Stimulated activated CD4-positive, alpha-beta T cell treated with anti-CD3 and anti-CD28 coated beads, Interleukin-2, amount 100 ng/mL, for 24 hours (primary cell): ENCODE measurements at regions not wholly inside any gene's neighbourhood (a gene's known extent, or its start where the extent isn't known, plus 50 kb on each side); places are given as distances from the start of the nearest gene placed in this dataset.

Source experiments
- DNase-seq, 2 donors: peaks; one replicate each; pipeline ENCODE4 v3.0.0-alpha.2; 2020

DNA sequence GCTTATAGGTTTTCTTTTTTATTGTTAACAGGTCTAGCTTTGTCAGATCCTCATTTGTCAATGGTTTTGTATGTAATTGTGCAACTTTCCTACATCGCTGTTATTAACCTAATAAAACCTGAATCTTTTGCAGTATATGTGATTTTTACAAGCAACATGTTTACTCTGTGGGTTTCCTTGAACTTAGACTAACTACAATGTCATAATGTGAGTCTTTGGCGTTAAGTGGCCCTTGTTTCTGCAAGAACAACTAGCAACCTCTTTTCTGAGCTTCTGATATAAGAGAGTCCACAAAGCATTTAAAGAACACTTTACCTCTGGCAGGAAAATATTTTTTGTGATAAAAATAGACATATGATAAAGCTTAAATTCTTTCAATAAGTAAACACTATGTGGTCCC lies 230.3 kb upstream of the CFAP20DC start:
- DNase-seq: no peak

DNA sequence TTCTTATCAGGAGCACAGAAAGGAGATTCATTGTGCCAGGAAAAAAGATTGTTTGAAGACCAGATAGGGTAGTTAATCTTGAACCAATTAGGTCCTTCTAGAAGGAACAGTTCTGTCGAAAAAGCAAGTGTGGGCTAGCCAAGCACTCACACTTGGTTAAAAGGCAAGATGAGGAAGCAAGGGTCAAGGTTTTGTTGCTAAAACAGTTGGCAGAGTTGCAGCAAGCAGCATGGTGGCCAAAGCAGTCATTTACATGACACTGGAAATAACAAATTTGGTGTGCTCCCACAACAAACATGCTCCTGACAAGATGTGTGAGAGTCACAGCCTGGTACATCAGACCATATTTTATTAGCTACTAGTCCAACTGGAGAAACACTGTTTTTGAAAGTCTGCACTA lies 228.0 kb upstream of the CFAP20DC start:
- no peak for DNase-seq

DNA sequence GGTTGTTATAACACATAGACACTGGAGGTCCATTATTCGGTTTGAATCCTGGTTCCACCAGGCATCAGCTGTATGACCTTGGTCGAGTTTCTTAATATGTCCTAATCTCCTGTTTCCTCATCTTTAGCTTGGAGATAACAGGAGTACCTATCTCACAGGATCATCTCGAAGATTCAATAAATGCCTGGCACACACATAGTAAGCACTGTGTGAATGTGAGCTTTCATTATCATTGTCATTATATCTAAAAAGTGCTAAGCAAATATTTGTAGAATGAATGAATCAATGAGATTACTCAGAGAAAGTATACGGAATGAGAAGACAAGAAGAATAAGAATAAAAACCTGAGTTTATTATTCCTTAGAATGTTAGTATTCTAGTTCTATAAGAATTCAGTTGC lies 227.4 kb upstream of the CFAP20DC start:
- no peak for DNase-seq

DNA sequence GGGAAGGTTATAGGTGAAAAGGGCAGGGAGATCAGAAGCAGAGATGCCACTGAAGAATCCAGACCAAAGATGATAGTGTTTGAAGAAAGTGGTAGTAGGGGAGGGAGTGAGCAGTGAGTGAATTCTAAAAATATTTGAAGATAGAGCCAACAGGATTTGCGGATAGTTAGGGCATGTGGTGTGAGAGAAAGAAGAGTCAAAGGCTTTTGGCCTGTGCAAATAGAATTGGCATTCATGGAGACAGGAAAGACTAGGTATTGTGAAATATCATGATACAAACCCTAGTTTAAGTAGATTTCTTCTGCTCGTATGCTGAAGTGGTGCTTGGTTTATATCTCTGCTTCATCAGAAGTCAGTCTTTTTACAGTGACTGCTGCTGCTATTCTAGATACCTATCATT lies 224.2 kb upstream of the CFAP20DC start:
- no peak for DNase-seq

DNA sequence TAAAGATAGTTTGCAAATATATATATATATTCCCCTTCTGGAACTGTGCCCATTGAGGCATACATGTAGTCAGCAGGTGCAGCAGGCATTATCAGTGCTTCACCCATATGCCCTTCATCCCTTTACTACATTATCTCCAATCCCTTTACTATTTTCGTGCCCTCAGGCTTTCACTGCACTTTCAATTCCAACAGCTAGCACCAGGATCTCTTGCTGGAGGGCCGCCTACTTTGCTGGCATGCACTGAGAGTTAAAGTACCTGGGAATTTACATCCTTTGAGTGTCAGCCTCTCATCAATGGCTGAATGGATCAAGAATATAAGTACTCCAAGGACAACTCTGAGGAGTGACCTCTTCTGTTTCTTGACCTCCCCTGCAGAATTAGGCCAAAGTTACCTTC lies 222.1 kb upstream of the CFAP20DC start:
- no peak for DNase-seq

DNA sequence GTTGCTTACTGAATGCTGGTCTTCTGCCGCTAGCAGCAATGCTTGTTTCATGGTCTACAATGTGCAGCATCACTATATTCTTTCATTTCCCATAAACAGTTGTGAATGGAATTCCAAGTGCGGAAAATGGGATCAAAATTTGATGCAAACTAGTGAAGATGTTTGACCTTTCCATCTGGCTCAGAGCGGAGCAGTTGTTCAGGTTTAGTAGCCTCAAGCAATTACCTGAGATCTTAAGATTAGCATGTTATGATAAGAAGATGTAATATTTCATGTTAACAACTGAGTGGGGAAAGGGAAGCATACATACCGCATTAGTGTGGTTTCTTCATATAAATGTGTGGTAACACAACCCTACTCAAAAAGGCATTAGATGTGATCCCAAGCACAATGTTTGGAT lies 221.1 kb upstream of the CFAP20DC start:
- no peak for DNase-seq

DNA sequence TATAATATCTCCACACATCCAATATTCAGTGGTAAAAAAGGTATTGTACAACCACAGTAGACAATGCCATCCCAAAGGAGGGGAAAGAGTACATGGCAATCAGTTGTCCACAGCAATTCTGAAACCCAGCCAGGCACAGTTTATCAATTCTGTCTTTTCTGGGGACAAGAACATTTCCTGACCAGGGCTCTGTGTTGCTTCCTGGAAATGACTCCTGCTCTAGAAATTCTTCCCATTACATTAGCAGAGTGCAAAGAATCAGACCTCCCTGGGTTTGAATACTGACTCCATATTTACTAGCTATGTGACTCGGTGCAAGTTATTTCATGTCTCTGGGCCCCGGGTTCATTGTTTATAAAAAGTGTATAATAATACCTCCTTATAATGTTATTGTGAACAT lies 220.4 kb upstream of the CFAP20DC start:
- DNase-seq: no peak

DNA sequence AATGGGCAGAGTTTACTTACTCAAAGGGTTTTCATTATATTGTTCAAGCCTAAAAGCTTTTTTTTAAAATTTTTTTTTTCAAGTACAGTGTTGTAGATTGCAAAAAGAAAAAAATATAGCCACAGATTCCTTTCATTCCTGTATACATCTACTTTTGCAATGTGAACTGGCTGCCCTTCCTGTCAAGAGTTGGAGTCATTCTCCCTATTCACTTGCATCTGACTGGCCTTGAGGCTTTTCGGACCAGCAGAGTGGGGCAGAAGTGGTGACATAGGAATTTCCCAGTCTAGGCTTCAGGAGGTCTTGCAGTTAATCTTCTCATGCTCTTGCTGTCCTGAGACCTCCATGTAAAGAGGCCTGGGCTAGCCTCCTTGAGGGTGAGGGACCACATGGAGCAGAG lies 218.3 kb upstream of the CFAP20DC start:
- DNase-seq: no peak

DNA sequence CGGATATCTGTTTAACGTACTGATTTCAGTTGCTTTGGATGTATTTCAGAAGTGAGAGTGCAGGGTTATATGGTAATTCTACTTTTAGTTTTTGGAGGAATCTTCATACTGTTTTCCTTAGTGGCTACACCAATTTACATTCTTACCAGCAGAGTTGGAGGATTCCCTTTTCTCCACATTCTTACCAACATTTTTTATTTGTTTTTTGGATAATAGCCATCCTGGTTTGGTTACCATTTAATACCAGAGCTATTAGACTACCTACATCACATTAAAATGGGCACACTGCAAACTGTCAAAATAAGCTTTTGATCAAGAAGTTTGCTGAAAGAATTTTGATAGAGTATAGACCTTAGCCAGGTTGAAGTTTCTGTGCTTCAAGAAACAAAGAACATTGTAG lies 217.2 kb upstream of the CFAP20DC start:
- DNase-seq: no peak

DNA sequence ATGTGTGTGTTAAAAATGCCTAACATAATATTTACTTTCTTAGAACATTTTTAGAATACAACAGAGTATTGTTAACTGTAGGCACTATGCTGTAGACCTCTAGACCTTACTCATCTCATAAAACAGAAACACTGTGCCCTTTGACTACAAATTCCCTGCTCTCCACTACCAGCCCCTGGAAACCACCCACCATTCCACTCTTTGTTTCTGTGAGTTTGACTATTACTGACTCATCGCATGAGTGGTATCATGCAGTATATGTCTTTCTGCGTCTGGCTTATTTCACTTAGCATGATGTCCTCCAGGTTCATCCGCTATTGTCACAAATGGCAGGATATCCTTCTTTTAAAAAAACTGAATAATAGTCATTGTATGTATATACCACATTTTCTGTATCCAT lies 216.7 kb upstream of the CFAP20DC start:
- no peak for DNase-seq

DNA sequence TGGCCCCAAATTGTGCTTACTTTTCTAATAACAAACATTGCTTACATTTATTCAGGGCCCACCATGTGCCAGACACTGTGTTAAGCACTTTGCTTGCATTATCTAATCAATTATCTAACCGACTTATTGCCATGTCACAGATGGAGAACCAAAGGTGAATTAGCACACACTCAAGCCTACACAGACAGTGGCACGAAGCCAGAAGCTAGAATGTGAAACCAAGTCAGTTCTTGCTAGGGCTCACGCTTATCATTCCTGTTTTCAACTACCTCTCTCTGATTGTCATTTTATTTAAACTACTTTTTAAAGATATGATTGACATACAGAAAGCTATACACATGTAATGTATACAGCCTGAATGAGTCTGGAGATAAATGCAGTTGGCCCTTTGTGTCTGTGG lies 215.7 kb upstream of the CFAP20DC start:
- DNase-seq: no peak

DNA sequence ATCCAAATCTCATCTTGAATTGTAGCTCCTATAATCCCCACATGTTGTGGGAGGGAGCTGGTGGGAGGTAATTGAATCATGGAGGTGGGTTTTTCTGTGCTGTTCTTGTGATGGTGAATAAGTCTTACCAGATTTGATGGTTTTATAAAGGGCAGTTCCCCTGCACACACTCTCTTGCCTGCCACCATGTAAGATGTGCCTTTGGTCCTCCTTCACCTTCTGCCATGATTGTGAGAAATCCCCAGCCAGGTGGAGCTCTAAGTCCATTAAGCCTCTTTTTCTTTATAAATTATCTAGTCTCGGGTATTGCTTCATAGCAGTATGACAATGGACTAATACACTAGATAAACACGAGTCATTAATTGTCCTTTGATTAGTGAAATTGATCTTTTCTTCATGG lies 214.5 kb upstream of the CFAP20DC start:
- DNase-seq: no peak

DNA sequence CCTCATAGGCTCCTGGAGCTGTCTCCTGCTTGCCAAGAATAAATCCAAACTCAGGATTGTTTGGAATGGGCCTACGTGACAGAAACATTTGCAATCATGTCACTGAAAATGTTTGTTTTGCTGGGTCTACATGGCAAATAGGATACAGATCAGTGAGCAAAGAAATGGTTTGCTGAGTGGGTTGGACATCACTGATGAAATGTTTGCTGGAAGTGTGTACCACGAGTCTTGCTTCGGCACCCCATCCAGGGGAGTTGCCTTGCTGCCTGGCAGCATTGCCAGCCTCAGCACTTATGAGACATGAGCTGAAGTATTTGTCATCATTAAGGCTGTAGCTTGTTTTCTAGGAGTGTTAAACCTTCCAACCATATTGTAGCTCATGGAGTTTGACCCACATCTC lies 213.3 kb upstream of the CFAP20DC start:
- no peak for DNase-seq

DNA sequence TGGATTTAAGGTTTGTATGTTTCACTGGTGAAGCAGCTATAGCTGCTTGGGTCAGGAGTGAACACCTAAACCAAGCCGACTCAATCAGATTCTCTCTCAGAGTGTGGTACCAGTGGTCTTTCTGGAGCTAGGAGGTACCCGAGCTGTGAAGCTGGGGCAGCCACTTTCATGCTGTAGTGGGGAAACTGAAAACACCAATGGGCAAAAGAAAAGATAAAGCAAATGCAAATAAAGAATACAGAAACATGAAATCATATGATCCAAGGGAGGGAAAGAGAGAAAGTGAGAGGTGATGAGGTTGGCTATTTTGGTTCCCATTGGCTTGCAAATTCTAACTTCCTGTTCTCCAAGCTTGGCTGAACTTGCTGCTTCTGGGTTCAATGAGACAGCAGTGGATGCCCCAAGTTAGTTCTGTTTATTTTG lies 212.3 kb upstream of the CFAP20DC start:
- DNase-seq: no peak

DNA sequence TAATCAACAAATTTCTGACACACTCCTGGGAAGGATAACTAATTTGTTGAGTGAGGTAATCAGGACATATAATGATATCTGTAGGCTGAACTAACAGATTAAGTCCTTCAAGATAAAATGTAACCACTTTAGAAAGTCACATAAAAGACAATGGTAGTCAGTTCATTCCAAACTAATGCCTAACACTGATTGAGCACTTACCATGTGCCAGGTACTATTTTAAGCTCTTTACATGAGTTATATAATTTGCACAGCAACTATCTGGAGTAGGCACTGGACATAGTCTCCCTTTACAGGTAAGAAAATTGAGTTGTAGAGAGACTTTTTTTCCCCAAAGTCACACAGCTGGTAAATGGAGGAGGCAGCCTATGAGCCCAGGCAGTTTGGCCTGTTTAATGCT lies 211.2 kb upstream of the CFAP20DC start:
- no peak for DNase-seq

DNA sequence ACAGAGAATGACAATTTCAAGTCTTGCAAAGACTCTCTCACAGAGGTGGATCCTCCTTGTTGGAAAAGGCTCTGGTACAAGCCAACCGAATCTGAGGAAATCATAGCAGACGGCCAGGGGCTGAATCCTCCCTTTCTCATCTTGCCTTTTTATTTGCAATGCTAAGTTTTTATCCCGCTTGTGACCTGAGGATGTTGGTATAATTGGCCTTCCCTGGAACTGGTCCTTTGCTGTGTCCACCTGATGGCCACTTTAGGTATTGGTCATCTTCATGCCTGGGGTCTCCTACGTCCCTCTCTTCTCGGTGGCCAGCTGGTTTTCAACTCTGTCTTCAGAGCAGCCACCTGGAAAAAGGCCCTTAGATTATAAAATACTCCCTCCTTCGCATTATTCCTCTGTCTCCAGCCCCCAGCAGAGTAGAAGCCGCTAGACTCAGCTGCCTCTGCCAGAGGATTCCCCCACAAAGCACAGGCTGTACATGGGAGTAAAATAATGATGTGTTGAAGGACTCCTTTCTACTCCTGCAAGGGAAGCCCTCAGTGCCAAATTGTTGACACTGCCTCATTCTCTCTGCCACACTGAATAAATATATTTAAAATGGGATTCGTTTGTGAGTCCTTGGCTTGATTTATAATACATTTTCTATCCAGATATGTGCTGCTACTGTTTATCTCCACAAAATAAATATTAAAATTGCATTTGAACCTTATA lies 208.9 kb upstream of the CFAP20DC start:
- DNase-seq: no peak

DNA sequence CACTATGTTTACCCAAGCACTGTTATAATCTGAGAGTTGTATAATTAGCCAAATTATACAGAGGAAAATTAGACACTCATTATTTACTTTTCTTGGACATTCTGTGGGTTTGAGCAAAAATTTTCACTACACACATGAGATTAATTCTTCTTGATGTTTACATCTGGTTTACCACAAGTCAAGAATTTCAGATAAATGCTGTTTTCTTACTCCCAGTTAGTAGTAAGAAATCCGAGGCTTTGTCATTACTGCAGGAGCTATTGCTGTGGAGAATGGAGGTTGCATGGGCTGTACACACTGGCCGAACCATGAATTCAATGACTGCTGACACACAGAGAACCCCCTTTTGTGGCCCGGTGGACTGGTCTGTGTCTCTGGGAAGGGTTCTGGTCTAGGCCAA lies 207.7 kb upstream of the CFAP20DC start:
- DNase-seq: no peak

DNA sequence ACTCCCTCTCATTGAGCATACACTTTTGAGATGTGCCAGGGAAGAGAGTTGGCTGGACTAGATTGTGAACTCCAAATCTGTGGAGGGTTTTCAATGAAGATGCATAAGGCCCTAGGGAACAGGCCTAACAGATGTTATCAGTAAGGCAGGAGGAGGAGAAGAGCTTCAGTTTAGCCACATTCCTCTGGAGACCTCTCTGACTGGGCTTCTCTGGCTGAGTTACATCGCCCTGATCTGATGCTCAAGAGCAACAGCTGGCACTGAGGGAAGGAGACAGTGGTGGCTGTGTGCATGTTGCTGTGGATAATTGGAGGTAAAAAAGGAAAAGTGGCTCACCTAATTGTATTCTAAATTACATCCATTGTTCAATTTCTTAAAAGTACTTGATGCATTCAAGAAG lies 206.4 kb upstream of the CFAP20DC start:
- DNase-seq: no peak

DNA sequence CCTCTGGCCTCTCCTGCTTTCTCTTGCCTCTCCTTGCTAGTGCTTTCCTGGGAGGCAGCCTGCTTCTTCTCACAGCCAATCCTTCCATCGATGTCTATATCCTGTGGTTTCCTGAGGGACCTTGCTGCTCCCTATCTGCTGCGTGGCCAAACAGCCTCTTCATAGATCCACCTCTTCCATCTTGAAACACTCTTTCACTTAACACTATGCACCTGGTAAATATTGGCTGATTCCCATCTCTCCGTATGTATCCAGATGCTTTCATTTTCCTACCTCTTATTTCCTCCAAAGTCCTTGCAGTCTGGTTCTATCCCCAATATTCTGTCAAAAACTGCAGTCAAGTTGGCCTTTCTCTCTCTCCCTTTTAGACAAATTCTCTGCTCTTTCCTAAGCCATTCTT lies 205.2 kb upstream of the CFAP20DC start:
- no peak for DNase-seq

DNA sequence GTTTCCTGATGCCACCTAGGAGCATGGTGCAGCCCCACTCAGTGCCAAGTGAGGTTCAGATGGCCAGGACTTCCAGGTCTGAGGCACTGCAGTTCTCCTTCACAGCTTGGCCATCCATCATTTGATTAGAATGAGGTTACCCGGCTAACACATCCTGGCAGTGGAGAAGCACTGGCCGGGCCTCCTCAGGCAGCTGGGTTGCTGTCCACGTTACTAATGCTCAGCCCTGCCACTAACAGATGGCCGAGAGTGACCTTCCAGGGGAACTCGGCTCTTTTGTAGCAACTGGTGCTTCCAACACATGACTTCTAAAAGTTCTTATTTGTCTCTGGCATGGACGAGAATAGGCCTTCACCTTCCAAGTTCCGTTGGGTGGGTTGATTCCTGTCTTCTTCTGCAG lies 204.6 kb upstream of the CFAP20DC start:
- DNase-seq: no peak

DNA sequence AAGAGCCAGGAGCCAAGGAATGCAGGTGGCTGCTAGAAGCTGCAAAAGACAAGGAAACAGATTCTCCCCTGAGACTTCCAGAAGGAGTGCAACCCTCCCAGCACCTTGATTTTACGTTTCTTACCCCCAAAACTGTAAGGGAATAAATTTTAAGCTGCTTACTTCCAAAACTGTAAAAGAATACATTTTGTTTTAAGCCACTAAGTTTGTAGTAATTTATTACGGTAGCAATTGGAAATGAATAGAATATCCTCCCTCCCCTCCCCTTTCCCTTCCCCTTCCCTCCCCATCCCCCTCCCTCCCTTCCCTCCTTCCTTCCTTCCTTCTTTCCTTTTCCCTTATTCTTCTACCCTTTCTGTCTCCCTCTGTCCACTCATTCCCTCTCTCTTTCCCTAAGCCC lies 203.7 kb upstream of the CFAP20DC start:
- no peak for DNase-seq

DNA sequence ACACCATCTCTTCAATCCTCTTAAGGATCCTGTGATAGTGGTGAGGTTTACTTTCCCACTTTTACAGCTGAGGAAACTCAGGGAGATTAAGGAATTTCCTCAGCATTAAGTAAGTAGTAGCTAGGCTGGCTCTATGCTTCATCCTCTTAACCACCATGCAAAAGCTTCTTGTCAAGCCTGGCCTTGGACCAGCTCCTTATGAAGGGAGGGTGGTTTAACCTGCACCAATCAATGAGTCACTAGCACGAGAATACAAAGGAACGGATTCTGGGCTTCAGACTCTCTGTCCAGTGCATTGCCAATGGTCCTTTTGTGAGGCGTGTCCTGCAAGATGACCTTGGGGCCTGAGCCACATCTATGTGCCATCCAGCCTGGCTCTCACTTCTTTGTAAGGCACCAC lies 202.0 kb upstream of the CFAP20DC start:
- DNase-seq: no peak

DNA sequence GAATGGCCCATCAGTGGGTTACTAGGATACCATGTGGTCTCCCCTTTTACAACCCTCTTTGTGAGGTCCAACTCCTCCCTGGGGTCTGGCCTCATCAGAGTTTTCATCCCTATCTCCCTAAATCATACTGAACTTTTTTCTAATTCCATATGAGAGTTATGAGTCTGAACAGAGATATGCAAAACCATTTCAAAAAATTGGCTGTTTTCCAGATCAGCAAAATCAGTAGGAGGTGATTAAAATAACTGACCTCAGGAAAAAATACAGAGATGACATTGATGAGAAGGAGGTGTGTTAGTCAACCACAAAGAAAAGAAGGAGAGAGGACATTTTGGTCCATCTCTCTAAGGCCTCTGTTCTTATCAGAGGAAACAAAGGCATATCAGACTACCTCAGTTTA lies 200.8 kb upstream of the CFAP20DC start:
- DNase-seq: no peak

DNA sequence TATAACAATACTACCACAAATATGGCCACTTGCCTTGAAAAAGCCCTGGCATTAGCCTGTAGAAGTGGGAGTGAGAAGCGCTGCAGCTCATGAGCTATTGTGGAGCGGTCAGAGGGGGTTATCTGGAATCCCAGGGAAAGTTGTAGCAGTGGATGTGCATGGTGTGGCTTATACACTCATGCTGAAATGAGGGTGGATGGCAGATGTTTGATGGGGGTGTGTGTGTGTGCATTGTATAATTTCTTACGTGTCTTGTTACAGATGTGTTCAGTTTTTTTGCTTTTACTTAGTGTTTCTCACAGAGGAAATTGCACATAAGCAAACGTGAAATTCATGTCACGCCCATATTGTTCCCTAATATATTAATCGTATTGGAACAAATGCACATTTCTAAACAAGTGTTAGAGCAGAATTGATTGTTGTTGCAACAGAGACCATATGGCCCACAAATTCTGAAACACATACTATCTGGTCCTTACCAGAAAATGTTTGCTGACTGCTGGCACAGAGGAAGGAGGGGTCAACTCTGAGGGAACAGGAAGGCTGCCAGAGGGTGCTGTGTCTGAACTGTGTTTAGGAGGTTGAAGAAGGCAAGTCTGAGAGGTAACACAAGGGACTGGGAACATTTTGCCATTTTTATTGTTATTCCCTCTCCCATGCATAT lies 200.0 kb upstream of the CFAP20DC start:
- no peak for DNase-seq

DNA sequence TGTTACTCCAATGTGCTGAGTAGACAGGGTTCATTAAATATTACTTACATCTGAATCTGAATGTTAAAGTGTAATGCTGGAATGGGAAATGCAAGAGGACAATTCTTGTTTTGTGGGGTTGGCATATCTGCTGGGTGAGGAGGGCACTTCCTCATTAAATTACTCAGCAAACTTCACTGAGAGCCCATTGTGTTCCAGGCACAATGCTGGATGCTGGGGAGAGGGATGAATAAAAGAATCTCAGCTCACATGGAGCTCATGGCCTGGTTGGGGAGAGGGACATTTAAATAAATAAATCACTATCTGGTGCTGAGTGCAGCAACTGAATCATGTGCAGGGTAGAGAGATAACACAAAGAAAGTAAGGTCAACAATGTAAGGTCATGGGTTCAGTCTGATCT lies 199.2 kb upstream of the CFAP20DC start:
- DNase-seq: no peak
